ENCODE measurements at regions not wholly inside any gene's neighbourhood (a gene's known extent, or its start where the extent isn't known, plus 50 kb on each side); places are given as distances from the start of the nearest gene placed in this dataset.

- TF ChIP-seq POLR2AphosphoS5 (IDR thresholded peaks at IDR 0.05; ENCODE audit: borderline replicate concordance, low read depth, low read length) (no peak), EZH2 (IDR thresholded peaks at IDR 0.05) (no peak), FOXP2 (optimal IDR thresholded peaks at IDR 0.05; ENCODE audit: control extremely low read depth, extremely low read length, insufficient read depth) (no peak)
These were observed 211.0 kb upstream of the PBX1 start for GRCh38 chr1:164347980-164348379.
